ENCODE measurements at regions not wholly inside any gene's neighbourhood (a gene's known extent, or its start where the extent isn't known, plus 50 kb on each side); places are given as distances from the start of the nearest gene placed in this dataset.

- Histone ChIP-seq H3K36me3 (no peaks in the 10 kb centered on the region), H3K4me1 (no peaks in the 10 kb centered on the region), H3K9me3 (no peaks in the 10 kb centered on the region), H3K27ac (no peak overlapping the region), H3K4me3 (no peak overlapping the region), H3K27me3 (no peaks in the 10 kb centered on the region)
- ATAC-seq (no peak), DNase-seq (no peak)
- intact Hi-C loops (cut with DNase I), result no loop called here
- TF ChIP-seq, protein P1, sequence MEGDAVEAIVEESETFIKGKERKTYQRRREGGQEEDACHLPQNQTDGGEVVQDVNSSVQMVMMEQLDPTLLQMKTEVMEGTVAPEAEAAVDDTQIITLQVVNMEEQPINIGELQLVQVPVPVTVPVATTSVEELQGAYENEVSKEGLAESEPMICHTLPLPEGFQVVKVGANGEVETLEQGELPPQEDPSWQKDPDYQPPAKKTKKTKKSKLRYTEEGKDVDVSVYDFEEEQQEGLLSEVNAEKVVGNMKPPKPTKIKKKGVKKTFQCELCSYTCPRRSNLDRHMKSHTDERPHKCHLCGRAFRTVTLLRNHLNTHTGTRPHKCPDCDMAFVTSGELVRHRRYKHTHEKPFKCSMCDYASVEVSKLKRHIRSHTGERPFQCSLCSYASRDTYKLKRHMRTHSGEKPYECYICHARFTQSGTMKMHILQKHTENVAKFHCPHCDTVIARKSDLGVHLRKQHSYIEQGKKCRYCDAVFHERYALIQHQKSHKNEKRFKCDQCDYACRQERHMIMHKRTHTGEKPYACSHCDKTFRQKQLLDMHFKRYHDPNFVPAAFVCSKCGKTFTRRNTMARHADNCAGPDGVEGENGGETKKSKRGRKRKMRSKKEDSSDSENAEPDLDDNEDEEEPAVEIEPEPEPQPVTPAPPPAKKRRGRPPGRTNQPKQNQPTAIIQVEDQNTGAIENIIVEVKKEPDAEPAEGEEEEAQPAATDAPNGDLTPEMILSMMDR (IDR thresholded peaks at IDR 0.05), result no peak
Observed at GRCh38 chr3:31461426-31461825, 71.3 kb upstream of the STT3B start.

DNA sequence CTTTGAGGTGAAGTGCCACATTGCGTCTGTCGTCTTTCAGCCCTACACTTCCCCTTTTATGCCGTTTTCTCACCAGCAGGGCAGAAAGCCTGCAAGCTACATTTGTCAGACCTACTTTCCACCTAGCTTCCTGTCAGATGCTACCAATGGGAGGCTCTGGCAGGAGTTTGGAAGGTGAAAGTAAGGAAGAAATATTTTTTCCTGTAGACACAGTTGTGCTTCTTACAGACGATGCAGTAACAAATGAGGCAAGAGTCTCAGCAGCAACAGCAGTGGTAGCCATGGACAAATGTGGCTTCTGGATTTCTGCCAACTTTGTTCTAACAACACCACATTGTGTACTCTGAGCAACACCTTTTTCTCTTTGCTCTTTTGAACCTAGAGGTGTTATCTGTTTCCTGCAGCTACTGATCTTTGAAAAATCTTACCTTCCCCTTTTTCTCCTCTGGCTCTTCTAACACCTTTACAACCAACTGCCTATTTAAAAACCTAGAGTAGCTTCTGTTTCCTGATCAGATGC, 70.6 kb upstream of the STT3B start:
- Histone ChIP-seq H3K9me3 (no peaks in the 10 kb centered on the region), H3K36me3 (no peaks in the 10 kb centered on the region), H3K4me1 (no peaks in the 10 kb centered on the region), H3K4me3 (no peak overlapping the region), H3K27me3 (no peaks in the 10 kb centered on the region), H3K27ac (no peak overlapping the region)
- intact Hi-C loops (cut with DNase I), result no loop called here
- ATAC-seq (peak; percentile 39), DNase-seq (no peak)
- TF ChIP-seq, protein P1 (IDR thresholded peaks at IDR 0.05), result no peak

- intact Hi-C loops (cut with DNase I), result no loop called here
- no peak for DNase-seq
- TF ChIP-seq, protein P1 (IDR thresholded peaks at IDR 0.05), result no peak
Observed at GRCh38 chr3:31465999-31466398, 66.7 kb upstream of the STT3B start.

DNA sequence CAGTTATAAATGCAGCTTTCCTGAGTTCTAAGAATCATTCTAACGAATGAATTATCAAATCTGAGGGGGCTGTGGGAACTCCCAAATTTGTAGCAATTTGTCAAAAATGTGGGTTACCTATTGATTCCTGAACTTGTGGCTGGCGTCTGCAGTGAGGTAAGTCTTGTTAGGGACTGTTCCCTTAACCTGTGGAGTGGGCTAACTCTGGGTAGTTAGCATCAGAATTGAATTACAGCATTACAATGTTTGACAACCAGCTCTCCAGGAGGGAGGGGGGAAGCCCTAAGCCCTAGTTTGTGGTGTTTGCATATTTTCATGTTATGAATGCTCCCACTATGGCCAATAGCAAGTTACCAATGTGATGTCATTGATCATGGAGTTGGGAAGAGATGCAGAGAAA, 65.9 kb upstream of the STT3B start:
- TF ChIP-seq, protein P1 (IDR thresholded peaks at IDR 0.05), result no peak
- H3K9me3 ChIP-seq, result no peaks in the 10 kb centered on the region
- no peaks in the 10 kb centered on the region for H3K36me3 ChIP-seq
- no peak overlapping the region for H3K4me3 ChIP-seq
- no peaks in the 10 kb centered on the region for H3K27me3 ChIP-seq
- intact Hi-C loops (cut with DNase I), result no loop called here
- no peaks in the 10 kb centered on the region for H3K4me1 ChIP-seq
- ATAC-seq (no peak), DNase-seq (no peak)
- no peak overlapping the region for H3K27ac ChIP-seq

More at GRCh38 chr3:31465999-31466398, 66.7 kb upstream of the STT3B start:
- Histone ChIP-seq H3K36me3 (no peaks in the 10 kb centered on the region), H3K27me3 (no peaks in the 10 kb centered on the region), H3K4me3 (no peak overlapping the region), H3K27ac (no peak overlapping the region), H3K4me1 (no peaks in the 10 kb centered on the region), H3K9me3 (no peaks in the 10 kb centered on the region)
- no peak for ATAC-seq

GRCh38 chr3:31468433-31468832, 64.3 kb upstream of the STT3B start:
- Histone ChIP-seq H3K36me3 (no peaks in the 10 kb centered on the region), H3K9me3 (no peaks in the 10 kb centered on the region), H3K27me3 (no peaks in the 10 kb centered on the region), H3K27ac (no peak overlapping the region), H3K4me3 (no peak overlapping the region), H3K4me1 (no peaks in the 10 kb centered on the region)
- intact Hi-C loops (cut with DNase I), result no loop called here
- TF ChIP-seq, protein P1 (IDR thresholded peaks at IDR 0.05), result no peak
- no peak for ATAC-seq
- DNase-seq, result no peak

- no peak for ATAC-seq
- H3K4me1 ChIP-seq, result no peaks in the 10 kb centered on the region
- intact Hi-C loops (cut with DNase I), result no loop called here
- no peaks in the 10 kb centered on the region for H3K36me3 ChIP-seq
- H3K9me3 ChIP-seq, result no peaks in the 10 kb centered on the region
- no peak overlapping the region for H3K27ac ChIP-seq
- TF ChIP-seq, protein P1 (IDR thresholded peaks at IDR 0.05), result no peak
- H3K27me3 ChIP-seq, result no peaks in the 10 kb centered on the region
- DNase-seq, result no peak
- H3K4me3 ChIP-seq, result no peak overlapping the region
Observed at GRCh38 chr3:31469385-31469784, 63.3 kb upstream of the STT3B start.
